IPS-11a (cell line): ENCODE measurements at regions not wholly inside any gene's neighbourhood (a gene's known extent, or its start where the extent isn't known, plus 50 kb on each side); places are given as distances from the start of the nearest gene placed in this dataset.
"Not testable (repeated sequence)": the region's sequence is repeated elsewhere in the genome, so short reads cannot be mapped to it uniquely, and the experiment has no call there.

Experiments
- H3K4me3 ChIP-seq: one replicate; pipeline ENCODE4 v1.5.1; 2013; ENCODE audit warnings: low read depth, low read length, control low read depth

- H3K4me3 ChIP-seq, result no peak overlapping the region
These were observed 599.8 kb downstream of the FRK start for GRCh38 chr6:115460913-115461312.

- H3K4me3 ChIP-seq, result no peak overlapping the region
These were observed 603.8 kb downstream of the FRK start for GRCh38 chr6:115456848-115457247.

- no peak overlapping the region for H3K4me3 ChIP-seq
These were observed 616.7 kb downstream of the FRK start for GRCh38 chr6:115443825-115444478.

GRCh38 chr6:115442323-115442722 lies 618.4 kb downstream of the FRK start:
- H3K4me3 ChIP-seq, result no peak overlapping the region

- H3K4me3 ChIP-seq, result no peak overlapping the region
These were observed 619.0 kb downstream of the FRK start for GRCh38 chr6:115441651-115442050.

GRCh38 chr6:115415378-115415777 lies 645.3 kb downstream of the FRK start:
- H3K4me3 ChIP-seq, result no peak overlapping the region

GRCh38 chr6:115414916-115415315 lies 645.8 kb downstream of the FRK start:
- H3K4me3 ChIP-seq, result not testable (repeated sequence)

- no peak overlapping the region for H3K4me3 ChIP-seq
These were observed 648.9 kb downstream of the FRK start for GRCh38 chr6:115411756-115412155.

GRCh38 chr6:115404446-115404845 lies 656.2 kb downstream of the FRK start:
- H3K4me3 ChIP-seq, result no peak overlapping the region

GRCh38 chr6:115398607-115399006 lies 662.1 kb downstream of the FRK start:
- no peak overlapping the region for H3K4me3 ChIP-seq

- H3K4me3 ChIP-seq, result no peak overlapping the region
These were observed 664.4 kb downstream of the FRK start for GRCh38 chr6:115396112-115396906.

GRCh38 chr6:115393821-115394220 lies 666.9 kb downstream of the FRK start:
- no peak overlapping the region for H3K4me3 ChIP-seq

- H3K4me3 ChIP-seq, result no peak overlapping the region
These were observed 690.5 kb downstream of the FRK start for GRCh38 chr6:115370202-115370601.

GRCh38 chr6:115365783-115366182 lies 694.9 kb downstream of the FRK start:
- no peak overlapping the region for H3K4me3 ChIP-seq

GRCh38 chr6:115363379-115363778 lies 697.3 kb downstream of the FRK start:
- H3K4me3 ChIP-seq, result no peak overlapping the region

GRCh38 chr6:115362234-115362633 lies 698.5 kb downstream of the FRK start:
- no peak overlapping the region for H3K4me3 ChIP-seq

GRCh38 chr6:115360602-115361325 lies 699.9 kb downstream of the FRK start:
- H3K4me3 ChIP-seq, result no peak overlapping the region

GRCh38 chr6:115358616-115359015 lies 702.1 kb downstream of the FRK start:
- H3K4me3 ChIP-seq, result no peak overlapping the region

GRCh38 chr6:115356371-115356770 lies 704.3 kb downstream of the FRK start:
- no peak overlapping the region for H3K4me3 ChIP-seq

- H3K4me3 ChIP-seq, result no peak overlapping the region
These were observed 737.7 kb downstream of the FRK start for GRCh38 chr6:115323001-115323400.

- H3K4me3 ChIP-seq, result no peak overlapping the region
These were observed 740.9 kb downstream of the FRK start for GRCh38 chr6:115319823-115320222.

GRCh38 chr6:115310156-115310555 lies 750.5 kb downstream of the FRK start:
- H3K4me3 ChIP-seq, result no peak overlapping the region
